GM12872 (cell line): ENCODE measurements at regions not wholly inside any gene's neighbourhood (a gene's known extent, or its start where the extent isn't known, plus 50 kb on each side); places are given as distances from the start of the nearest gene placed in this dataset.

Experiments
- TF ChIP-seq, protein P1 (sequence below): IDR thresholded peaks from 3 replicates; pipeline ENCODE4 v1.5.1; 2011; ENCODE audit warnings: low read depth, mild to moderate bottlenecking, low read length, moderate library complexity; ENCODE audit not compliant: insufficient read depth

DNA sequence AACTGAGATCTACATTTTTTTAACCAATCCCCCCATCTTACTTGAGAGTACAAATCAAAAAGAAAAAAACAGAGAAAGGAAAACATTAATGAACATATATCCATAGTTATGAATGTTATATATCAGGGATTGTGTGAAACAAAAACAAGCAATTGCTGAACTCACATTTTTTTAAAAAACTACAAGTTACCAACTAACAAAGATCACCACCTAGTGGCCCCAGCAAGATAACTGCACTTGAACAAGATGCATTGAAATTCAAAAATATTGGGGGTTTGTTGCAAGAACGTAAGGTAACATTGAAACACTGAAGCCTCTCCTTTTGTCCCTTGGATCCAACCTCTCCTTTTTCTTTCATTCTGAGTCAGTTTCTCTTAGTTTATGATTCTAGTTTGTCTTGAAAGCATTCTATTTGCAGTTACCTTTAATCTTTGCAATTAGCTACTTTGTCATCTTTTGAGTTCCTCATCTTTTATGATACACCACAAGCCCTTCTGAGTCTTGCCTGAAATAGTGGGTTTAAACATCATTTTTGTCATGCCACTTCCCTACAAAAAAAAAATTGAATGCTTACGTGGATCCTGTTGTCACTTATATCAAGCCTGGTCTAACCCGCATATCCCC lies 87.3 kb upstream of the TES start:
- TF ChIP-seq, protein P1, sequence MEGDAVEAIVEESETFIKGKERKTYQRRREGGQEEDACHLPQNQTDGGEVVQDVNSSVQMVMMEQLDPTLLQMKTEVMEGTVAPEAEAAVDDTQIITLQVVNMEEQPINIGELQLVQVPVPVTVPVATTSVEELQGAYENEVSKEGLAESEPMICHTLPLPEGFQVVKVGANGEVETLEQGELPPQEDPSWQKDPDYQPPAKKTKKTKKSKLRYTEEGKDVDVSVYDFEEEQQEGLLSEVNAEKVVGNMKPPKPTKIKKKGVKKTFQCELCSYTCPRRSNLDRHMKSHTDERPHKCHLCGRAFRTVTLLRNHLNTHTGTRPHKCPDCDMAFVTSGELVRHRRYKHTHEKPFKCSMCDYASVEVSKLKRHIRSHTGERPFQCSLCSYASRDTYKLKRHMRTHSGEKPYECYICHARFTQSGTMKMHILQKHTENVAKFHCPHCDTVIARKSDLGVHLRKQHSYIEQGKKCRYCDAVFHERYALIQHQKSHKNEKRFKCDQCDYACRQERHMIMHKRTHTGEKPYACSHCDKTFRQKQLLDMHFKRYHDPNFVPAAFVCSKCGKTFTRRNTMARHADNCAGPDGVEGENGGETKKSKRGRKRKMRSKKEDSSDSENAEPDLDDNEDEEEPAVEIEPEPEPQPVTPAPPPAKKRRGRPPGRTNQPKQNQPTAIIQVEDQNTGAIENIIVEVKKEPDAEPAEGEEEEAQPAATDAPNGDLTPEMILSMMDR, result peak; percentile 67

DNA sequence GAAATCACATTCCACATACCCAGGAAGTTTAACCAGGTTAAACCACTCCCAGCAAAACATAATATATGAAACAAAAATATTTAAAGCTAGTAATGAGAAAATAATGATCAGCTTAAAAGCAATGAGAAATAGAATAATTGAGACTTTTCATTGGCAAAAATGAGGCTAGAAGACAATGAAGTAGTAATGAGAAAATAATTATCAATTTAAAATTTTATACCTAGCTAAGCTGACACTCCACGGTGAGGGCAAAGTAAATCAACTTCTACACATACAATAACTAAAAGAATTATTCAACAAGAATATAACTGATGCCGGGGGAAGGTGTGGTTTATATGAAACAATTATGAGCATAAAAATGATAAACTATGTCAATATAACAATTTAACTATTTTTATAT lies 82.2 kb upstream of the TES start:
- TF ChIP-seq, protein P1, result no peak

DNA sequence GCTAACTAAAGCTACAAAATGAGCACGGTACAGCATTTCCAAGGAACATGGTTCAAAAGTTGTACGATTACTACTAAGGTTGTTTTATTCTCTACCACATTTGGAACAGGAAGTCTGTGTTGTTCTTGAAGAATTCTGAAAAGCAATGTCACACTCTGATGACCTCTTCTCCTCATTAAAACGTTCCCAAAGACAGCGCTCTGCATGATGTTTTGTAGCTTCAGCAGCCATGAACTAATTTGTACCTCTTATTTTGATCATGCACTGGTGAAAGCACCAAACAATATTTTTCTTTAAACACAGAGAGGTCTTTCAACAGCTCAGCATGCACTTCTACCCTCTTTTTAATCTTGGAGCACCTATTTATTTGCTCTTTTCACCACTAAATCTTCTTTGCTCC lies 75.0 kb upstream of the TES start:
- TF ChIP-seq, protein P1, result no peak

DNA sequence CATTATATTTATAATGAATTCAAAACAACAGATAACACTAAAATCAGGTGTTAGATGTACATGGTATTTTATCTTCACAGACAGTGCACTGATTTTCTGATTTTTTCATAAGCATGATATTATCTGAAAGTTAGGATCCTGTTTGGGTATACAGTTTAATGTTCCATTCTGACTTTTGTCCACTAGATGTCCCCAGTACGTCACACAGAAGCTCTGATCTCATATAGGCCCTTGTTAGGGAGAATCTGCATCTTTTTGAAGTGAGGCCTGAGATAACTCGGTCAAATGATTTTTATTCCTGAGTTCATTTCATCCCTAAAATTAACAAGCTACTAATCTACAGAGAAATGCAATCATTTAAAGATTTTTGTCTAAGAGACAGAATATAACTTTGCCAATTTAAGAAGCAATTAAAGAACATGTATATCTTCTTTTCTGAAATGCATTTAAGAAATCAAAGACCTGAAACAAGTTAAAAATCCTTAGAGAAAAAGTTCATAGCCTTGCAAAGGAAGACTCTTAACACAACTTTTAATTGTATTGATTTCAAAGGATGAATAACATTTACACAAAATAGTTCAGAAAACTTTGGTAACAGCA lies 72.0 kb upstream of the TES start:
- TF ChIP-seq, protein P1, result peak; percentile 72

DNA sequence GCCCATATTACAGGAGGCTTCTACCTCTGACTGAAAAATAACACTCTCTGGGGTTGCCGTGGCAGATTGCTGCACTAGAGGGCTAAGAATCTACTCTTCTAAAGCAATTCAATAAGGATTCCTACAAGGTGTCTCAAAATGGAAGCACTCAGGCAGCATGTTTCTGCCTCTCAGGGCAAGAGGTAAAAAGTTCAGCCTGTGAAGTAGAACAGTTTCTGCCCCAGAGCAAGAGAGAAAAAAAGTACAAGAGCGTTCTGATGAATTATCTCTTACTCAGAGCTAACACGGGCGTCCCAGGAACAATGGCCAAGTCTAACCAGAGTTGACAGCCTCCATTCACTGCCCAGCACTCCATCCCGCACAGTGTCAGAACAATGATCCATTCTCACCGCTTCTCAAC lies 71.3 kb upstream of the TES start:
- TF ChIP-seq, protein P1, result no peak

DNA sequence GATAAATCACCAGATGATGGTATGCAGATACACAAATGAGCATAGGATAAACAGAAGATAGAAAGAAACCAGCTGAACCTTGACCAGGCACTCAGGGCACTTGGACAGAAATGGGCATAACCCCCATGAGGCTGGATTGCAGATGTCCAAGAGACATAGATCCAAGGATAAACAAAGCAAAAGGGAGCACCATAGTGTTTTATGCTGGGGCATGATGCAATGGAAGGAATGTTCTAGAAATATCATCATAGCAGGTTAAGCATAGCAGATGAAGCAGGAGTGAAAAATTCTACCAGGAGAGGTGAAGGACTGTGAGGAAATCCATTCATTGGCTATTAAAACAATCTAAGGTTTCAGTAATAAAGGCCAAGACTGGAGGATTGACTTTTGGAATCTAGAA lies 70.5 kb upstream of the TES start:
- TF ChIP-seq, protein P1, result no peak

DNA sequence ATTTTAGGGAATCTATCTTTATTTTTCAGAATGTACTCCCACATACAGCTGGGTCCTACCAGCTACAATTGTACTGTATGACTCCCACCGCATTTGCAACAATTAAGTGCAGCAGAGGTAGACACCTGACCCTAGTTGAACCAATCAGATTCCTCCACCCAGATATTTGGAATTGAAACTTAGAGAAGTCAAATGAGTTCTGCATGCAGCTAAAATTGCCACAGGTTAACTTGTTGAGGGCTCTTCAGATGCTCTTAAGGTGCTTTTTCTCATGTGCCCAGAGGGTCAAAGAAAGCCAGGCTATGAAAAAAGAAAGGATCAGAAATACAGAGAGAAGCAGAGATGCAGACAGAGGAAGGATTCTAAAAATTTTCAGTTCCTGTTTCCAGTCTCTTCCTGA lies 68.0 kb upstream of the TES start:
- TF ChIP-seq, protein P1, result no peak
